GM12865 (cell line): ENCODE measurements at regions not wholly inside any gene's neighbourhood (a gene's known extent, or its start where the extent isn't known, plus 50 kb on each side); places are given as distances from the start of the nearest gene placed in this dataset.

ENCODE experiments used
- DNase-seq: peaks from one replicate; pipeline ENCODE4 v3.0.0; 2010; ENCODE audit warnings: low read depth
- H3K4me3 ChIP-seq: 2 replicates; pipeline ENCODE4 v1.5.1; 2011; ENCODE audit warnings: mild to moderate bottlenecking, low read depth, low read length, control low read depth
- TF ChIP-seq, protein P1 (sequence below): IDR thresholded peaks from 2 replicates; pipeline ENCODE4 v1.5.1; 2011; ENCODE audit warnings: low read length, control low read depth, low read depth, inconsistent platforms; ENCODE audit not compliant: insufficient read depth; ENCODE audit errors: missing control alignments

DNA sequence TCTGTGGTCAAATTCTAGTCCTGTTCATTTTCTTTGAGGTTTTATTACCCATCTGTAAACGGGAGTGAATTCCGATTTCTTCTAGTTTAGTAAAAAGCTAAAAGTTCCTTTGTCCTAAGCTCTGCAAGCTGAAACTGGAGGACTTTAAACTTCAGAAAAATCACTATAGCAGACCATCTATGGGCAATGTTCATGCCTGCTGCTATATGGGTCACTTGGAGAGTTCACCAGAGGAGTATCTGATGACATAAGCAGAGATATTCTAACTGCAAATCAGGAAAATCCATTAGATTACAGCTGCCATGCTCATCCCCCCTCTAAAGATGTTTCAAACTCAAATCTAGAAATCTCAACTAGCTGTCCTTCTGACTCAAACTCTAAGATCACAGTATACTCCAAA lies 193.0 kb upstream of the RTL1 start:
- TF ChIP-seq, protein P1, sequence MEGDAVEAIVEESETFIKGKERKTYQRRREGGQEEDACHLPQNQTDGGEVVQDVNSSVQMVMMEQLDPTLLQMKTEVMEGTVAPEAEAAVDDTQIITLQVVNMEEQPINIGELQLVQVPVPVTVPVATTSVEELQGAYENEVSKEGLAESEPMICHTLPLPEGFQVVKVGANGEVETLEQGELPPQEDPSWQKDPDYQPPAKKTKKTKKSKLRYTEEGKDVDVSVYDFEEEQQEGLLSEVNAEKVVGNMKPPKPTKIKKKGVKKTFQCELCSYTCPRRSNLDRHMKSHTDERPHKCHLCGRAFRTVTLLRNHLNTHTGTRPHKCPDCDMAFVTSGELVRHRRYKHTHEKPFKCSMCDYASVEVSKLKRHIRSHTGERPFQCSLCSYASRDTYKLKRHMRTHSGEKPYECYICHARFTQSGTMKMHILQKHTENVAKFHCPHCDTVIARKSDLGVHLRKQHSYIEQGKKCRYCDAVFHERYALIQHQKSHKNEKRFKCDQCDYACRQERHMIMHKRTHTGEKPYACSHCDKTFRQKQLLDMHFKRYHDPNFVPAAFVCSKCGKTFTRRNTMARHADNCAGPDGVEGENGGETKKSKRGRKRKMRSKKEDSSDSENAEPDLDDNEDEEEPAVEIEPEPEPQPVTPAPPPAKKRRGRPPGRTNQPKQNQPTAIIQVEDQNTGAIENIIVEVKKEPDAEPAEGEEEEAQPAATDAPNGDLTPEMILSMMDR: no peak
- no peak overlapping the region for H3K4me3 ChIP-seq
- no peak for DNase-seq

DNA sequence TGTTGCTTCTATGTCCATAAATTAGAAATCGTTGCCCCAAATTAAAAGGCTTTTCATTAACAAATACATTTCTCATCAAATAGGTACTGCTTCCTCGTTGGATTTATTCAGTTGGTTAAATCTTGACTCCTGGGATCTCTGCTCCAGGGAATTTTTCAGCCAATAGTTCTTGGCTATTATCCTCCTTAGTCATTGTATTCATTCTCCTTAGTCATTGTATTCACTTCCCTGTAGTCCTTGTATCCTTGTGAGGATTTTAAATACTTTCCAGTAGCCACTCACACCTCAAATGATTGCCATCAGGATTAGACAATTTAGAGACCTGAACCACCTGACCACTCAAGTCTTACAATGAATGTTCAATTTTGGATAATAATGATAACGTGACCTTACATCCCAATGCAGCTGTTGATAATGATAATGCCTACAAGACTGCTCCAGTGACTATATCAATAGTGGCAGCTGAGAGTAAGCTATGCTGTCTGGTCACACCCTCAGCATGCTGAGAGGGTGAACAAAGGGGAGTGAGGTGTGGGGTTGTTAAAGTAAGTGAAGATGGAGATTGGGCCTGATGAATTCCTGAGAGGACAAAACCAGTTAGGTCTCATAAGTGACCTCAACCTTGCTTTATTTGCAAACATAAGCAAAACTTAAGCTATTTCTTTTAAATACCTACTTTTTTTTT lies 193.7 kb upstream of the RTL1 start:
- TF ChIP-seq, protein P1: no peak
- H3K4me3 ChIP-seq: no peak overlapping the region
- no peak for DNase-seq

DNA sequence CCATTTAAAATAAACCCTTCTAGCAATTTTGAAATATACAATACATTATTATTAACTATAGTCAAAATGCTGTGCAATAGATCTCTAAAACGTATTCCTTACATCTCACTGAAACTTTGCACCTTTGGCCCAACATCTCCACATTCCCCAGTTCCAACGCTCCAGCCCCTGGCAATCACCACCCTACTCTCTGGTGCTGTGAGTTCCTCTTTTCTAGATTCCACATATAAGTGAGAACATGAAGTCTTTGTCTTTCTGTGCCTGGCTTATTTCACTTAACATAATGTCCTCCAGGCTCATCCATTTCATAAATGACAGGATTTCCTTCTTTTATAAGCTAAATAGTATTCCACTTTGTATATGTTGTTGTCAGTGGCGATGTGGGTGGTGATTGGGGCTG lies 194.7 kb upstream of the RTL1 start:
- H3K4me3 ChIP-seq: no peak overlapping the region
- no peak for DNase-seq
- TF ChIP-seq, protein P1: no peak

DNA sequence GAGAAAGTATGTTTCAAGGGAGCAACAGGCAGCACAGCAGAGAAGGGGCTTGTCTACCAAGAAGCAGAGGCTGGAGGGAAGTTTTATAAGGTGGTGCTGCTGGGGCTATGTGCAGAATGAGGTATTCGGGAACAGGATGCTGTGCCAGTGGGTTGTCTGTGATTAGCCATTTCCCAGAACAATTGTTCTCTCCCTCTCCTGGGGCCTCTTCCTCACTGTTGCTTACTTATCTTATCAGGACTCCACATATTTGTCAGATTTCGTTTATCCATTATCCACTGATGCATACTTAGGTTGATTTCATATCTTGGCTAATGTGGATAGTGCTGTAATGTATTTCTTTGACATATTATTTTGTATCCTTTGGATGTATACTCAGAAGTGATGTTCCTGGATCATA lies 195.1 kb upstream of the RTL1 start:
- TF ChIP-seq, protein P1: no peak
- H3K4me3 ChIP-seq: no peak overlapping the region
- DNase-seq: no peak

DNA sequence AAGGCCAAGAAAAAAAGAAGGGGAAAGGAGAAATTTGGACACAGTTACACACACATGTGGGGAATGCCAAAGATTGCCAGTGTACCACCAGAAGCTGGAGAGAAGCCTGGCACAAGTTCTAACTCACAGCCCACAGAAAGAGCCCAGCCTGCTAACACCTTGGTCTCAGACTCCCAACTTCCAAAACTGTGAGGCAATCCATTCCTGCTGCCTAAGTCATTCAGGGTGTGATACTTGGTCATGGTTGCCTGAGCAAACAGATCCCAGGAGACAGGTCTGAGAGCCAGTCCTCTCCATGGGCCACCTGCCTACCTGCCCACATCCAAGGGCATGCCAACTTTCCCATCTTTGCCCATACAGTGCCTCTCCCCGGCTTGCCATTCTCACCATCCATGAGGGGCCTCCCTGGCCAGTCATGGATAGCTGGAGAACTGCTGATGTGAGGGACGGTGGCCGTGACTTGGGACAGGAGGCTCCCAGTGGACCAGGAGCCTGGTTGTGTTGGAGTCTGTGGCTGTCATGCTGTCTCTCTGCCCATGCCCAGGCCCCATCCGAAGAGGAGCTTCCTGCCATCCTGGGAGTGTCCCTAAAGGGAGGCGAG lies 198.0 kb upstream of the RTL1 start:
- H3K4me3 ChIP-seq: no peak overlapping the region
- no peak for DNase-seq
- TF ChIP-seq, protein P1: no peak

DNA sequence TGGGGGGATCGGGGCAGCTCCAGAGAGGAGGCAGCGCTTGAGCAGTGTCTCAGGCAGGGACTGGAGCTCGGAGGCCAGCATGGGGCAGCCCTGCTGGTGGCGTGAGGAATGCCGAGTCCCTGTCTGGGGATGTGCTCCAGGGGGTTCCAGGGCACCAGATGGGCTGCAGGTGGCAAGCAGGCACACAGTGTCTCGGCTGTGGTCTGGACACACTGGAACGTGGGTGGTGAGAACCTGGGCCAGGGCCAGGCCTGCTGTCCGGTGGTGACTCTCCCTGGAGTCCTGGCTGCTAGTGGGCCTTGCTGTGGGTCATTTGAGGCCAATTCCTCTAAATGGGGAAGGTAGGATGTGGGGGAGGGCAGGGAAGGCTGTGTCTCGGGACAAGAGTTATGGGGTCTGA lies 199.4 kb upstream of the RTL1 start:
- TF ChIP-seq, protein P1: no peak
- no peak overlapping the region for H3K4me3 ChIP-seq
- DNase-seq: no peak
